Activated CD8-positive, alpha-beta T cell treated with anti-CD3 and anti-CD28 coated beads for 36 hours (primary cell): ENCODE measurements at regions not wholly inside any gene's neighbourhood (a gene's known extent, or its start where the extent isn't known, plus 50 kb on each side); places are given as distances from the start of the nearest gene placed in this dataset.
A peak's percentile ranks its signal among the peaks of the same experiment; 100 is the strongest.

ENCODE experiments used
- ATAC-seq: fragments of 200-7000 bp; cut with Tn5 transposase; one replicate; pipeline ENCODE4 v1.10.0; 2021; ENCODE audit warnings: mild to moderate bottlenecking, moderate library complexity
- CTCF ChIA-PET: fragments of 350-600 bp; sonication (Branson Sonifier 250); formaldehyde crosslinking; loops from one replicate; lab custom pipeline; 2021; ENCODE audit warnings: antibody characterized with exemption; lab: Charles Lee
- POLR2A ChIA-PET: fragments of 350-600 bp; sonication (Branson Sonifier 250); formaldehyde crosslinking; loops from one replicate; lab custom pipeline; 2021; ENCODE audit warnings: antibody characterized with exemption; lab: Charles Lee
- DNase-seq: peaks from one replicate; pipeline ENCODE4 v3.0.0-alpha.2; 2020
- H3K27ac Mint-ChIP-seq: one replicate; pipeline ENCODE4 v1.8.0; 2021; ENCODE audit warnings: mild to moderate bottlenecking, mixed read lengths
- H3K27me3 Mint-ChIP-seq: one replicate; pipeline ENCODE4 v1.8.0; 2021; ENCODE audit warnings: mixed read lengths
- H3K36me3 Mint-ChIP-seq: one replicate; pipeline ENCODE4 v1.8.0; 2021; ENCODE audit warnings: low read depth, mixed read lengths
- H3K4me1 Mint-ChIP-seq: one replicate; pipeline ENCODE4 v1.8.0; 2021; ENCODE audit warnings: low read depth, mixed read lengths
- H3K4me3 Mint-ChIP-seq: one replicate; pipeline ENCODE4 v1.8.0; 2021; ENCODE audit warnings: mild to moderate bottlenecking, moderate library complexity, mixed read lengths
- H3K9me3 Mint-ChIP-seq: one replicate; pipeline ENCODE4 v1.8.0; 2021; ENCODE audit warnings: mixed read lengths
- CTCF ChIP-seq: fragments of 200-600 bp; IDR thresholded peaks from one replicate; pipeline ENCODE4 v1.8.0; 2022; ENCODE audit warnings: antibody characterized with exemption, mild to moderate bottlenecking
- intact Hi-C: fragments of 100-400 bp; cut with micrococcal nuclease; formaldehyde crosslinking; loops from one replicate; pipeline ENCODE4 v1.10.0; 2022

- Mint-ChIP-seq H3K27me3 (no peaks in the 10 kb centered on the region), H3K4me1 (peaks cover 22% of the 10 kb centered on the region), H3K36me3 (no peaks in the 10 kb centered on the region), H3K4me3 (no peak overlapping the region), H3K9me3 (no peaks in the 10 kb centered on the region), H3K27ac (no peak overlapping the region)
- DNase-seq (peak; percentile 33), ATAC-seq (peak; percentile 78)
- no peak for TF ChIP-seq CTCF
- intact Hi-C loops, result loop anchor here (10.0 kb wide), 1 partner anchor 243 kb away; the partner anchor contains the start of gene TLE4
- CTCF ChIA-PET, result no interaction called here
- POLR2A ChIA-PET, result no interaction called here
Observed at GRCh38 chr9:79817438-79818004, 245.8 kb downstream of the TLE4 start.

DNA sequence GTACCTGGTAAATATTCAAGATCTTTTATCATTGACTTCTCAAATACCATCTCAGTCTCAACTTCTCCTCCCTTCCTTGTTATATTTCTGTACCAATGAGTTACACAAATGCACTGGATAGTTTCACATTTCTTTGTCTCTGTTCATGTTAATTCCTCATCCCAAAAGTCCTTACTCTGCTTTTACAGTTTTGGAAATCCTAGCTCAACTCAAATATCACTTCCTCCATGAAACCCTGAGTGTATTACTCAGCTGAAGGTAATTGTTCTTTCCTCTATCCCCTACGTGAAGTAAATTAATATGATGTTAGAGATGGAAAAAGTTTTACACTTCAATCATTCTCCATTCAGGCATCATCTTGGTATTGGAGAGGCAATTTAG lies 241.5 kb downstream of the TLE4 start:
- Mint-ChIP-seq H3K36me3 (no peaks in the 10 kb centered on the region), H3K4me3 (peak overlapping the region; percentile 63), H3K27me3 (no peaks in the 10 kb centered on the region), H3K27ac (peak overlapping the region; percentile 47), H3K9me3 (no peaks in the 10 kb centered on the region), H3K4me1 (peaks cover 31% of the 10 kb centered on the region)
- ATAC-seq (no peak), DNase-seq (no peak)
- POLR2A ChIA-PET, result interaction anchor here (1.1 kb wide), 1 partner anchor 243 kb away, joined by 3 read pairs; no protein-coding TSS in a partner anchor
- intact Hi-C loops, result loop anchor here (10.0 kb wide), 1 partner anchor 238 kb away; the partner anchor contains the start of gene TLE4
- CTCF ChIA-PET, result no interaction called here
- no peak for TF ChIP-seq CTCF

- ChIA-PET CTCF (no interaction called here), POLR2A (no interaction called here)
- Mint-ChIP-seq H3K27me3 (no peaks in the 10 kb centered on the region), H3K4me3 (peak overlapping the region; percentile 63), H3K27ac (peak overlapping the region; percentile 47), H3K9me3 (no peaks in the 10 kb centered on the region), H3K4me1 (peaks cover 30% of the 10 kb centered on the region), H3K36me3 (no peaks in the 10 kb centered on the region)
- peak; percentile 61 for DNase-seq
- intact Hi-C loops, result loop anchor here (10.0 kb wide), 1 partner anchor 238 kb away; the partner anchor contains the start of gene TLE4
- TF ChIP-seq CTCF, result no peak
- peak; percentile 78 for ATAC-seq
Observed at GRCh38 chr9:79812507-79813257, 240.9 kb downstream of the TLE4 start.

DNA sequence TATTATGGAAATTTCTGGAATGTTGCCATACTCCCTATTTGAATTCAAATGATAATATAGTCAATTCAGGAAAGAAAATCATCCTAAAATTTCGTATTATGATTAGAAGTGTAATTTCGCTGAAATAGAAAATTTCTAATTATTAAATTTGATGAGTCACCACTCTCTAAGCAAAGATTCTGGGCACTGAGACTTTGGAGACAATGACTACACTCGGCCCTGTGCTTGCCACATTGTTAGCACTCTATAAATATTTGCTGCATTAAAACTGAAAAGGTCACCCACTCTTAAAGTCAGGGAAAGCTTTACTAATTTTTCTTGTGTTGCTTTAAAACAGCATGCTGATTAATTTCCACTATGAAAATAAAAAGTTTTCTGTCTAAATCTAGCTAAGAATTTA lies 240.3 kb downstream of the TLE4 start:
- peak overlapping the region; percentile 63 for H3K4me3 Mint-ChIP-seq
- POLR2A ChIA-PET, result no interaction called here
- ATAC-seq (peak; percentile 26), DNase-seq (no peak)
- H3K36me3 Mint-ChIP-seq, result no peaks in the 10 kb centered on the region
- H3K9me3 Mint-ChIP-seq, result no peaks in the 10 kb centered on the region
- H3K27me3 Mint-ChIP-seq, result no peaks in the 10 kb centered on the region
- peaks cover 25% of the 10 kb centered on the region for H3K4me1 Mint-ChIP-seq
- intact Hi-C loops, result loop anchor here (10.0 kb wide), 1 partner anchor 237 kb away; the partner anchor contains the start of gene TLE4
- peak overlapping the region; percentile 47 for H3K27ac Mint-ChIP-seq
- CTCF ChIA-PET, result no interaction called here
- TF ChIP-seq CTCF, result no peak

- Mint-ChIP-seq H3K9me3 (no peaks in the 10 kb centered on the region), H3K36me3 (no peaks in the 10 kb centered on the region), H3K27ac (no peak overlapping the region), H3K4me3 (no peak overlapping the region), H3K4me1 (peaks cover 22% of the 10 kb centered on the region), H3K27me3 (no peaks in the 10 kb centered on the region)
- ATAC-seq (no peak), DNase-seq (no peak)
- POLR2A ChIA-PET, result no interaction called here
- intact Hi-C loops, result loop anchor here (10.0 kb wide), 1 partner anchor 235 kb away; the partner anchor contains the start of gene TLE4
- TF ChIP-seq CTCF, result no peak
- CTCF ChIA-PET, result no interaction called here
Observed at GRCh38 chr9:79809931-79810330, 238.2 kb downstream of the TLE4 start.
